Neural cell (in vitro differentiated cells): ENCODE measurements at regions not wholly inside any gene's neighbourhood (a gene's known extent, or its start where the extent isn't known, plus 50 kb on each side); places are given as distances from the start of the nearest gene placed in this dataset.

ENCODE experiments used
- CTCF ChIP-seq: fragments of 450-650 bp; IDR thresholded peaks from 2 replicates; pipeline ENCODE4 v1.5.1; 2014; ENCODE audit warnings: antibody characterized with exemption, mild to moderate bottlenecking, moderate library complexity; ENCODE audit not compliant: poor library complexity, severe bottlenecking
- EP300 ChIP-seq: fragments of 450-650 bp; conservative IDR thresholded peaks from 2 replicates; pipeline ENCODE4 v1.6.1; 2014; ENCODE audit warnings: antibody characterized with exemption, mild to moderate bottlenecking, moderate library complexity; ENCODE audit not compliant: poor library complexity, severe bottlenecking
- EZH2 ChIP-seq: fragments of 200-600, 300-800 bp; shearing (Covaris generic), sonication (generic); IDR thresholded peaks from 2 replicates; pipeline ENCODE4 v1.6.1; 2014; ENCODE audit warnings: antibody characterized with exemption, low read length, borderline replicate concordance, mild to moderate bottlenecking; ENCODE audit not compliant: insufficient read depth, poor library complexity, severe bottlenecking
- MXI1 ChIP-seq: fragments of 450-650 bp; conservative IDR thresholded peaks from 2 replicates; pipeline ENCODE4 v1.6.1; 2014; ENCODE audit warnings: antibody characterized with exemption, mild to moderate bottlenecking; ENCODE audit not compliant: poor library complexity, severe bottlenecking
- POLR2AphosphoS5 ChIP-seq: IDR thresholded peaks from 2 replicates; pipeline ENCODE4 v1.6.1; 2012
- RAD21 ChIP-seq: fragments of 450-650 bp; conservative IDR thresholded peaks from 2 replicates; pipeline ENCODE4 v1.6.1; 2014; ENCODE audit warnings: antibody characterized with exemption, mild to moderate bottlenecking, moderate library complexity
- REST ChIP-seq: IDR thresholded peaks from 2 replicates; pipeline ENCODE4 v1.6.1; 2012; ENCODE audit warnings: borderline replicate concordance
- TAF1 ChIP-seq: IDR thresholded peaks from 2 replicates; pipeline ENCODE4 v1.6.1; 2012; ENCODE audit warnings: low read depth

- TF ChIP-seq EP300, result no peak
- TF ChIP-seq RAD21, result no peak
- TF ChIP-seq TAF1, result no peak
- no peak for TF ChIP-seq REST
- no peak for TF ChIP-seq CTCF
- no peak for TF ChIP-seq EZH2
- no peak for TF ChIP-seq POLR2AphosphoS5
- no peak for TF ChIP-seq MXI1
These were observed 121.5 kb upstream of the NR3C2 start for GRCh38 chr4:148563684-148564083.
